ENCODE measurements at regions not wholly inside any gene's neighbourhood (a gene's known extent, or its start where the extent isn't known, plus 50 kb on each side); places are given as distances from the start of the nearest gene placed in this dataset.
"Not testable (repeated sequence)": the region's sequence is repeated elsewhere in the genome, so short reads cannot be mapped to it uniquely, and the experiment has no call there.

- Histone ChIP-seq H3K79me2 (ENCODE audit: low read depth) (no peaks in the 10 kb centered on the region), H3K27me3 (no peaks in the 10 kb centered on the region), H2AFZ (replicated peaks) (no peak overlapping the region), H3K9ac (no peak overlapping the region), H4K20me1 (ENCODE audit: low read depth) (no peaks in the 10 kb centered on the region), H3K4me1 (no peaks in the 10 kb centered on the region), H3K4me2 (no peak overlapping the region), H3K36me3 (no peaks in the 10 kb centered on the region), H3F3A (ENCODE audit: low read depth) (no peaks in the 10 kb centered on the region), H3K27ac (no peak overlapping the region), H3K4me3 (no peak overlapping the region), H3K9me3 (ENCODE audit: low read depth) (no peaks in the 10 kb centered on the region)
- peaks cover 7% of the 10 kb centered on the region for H3K27me3 Mint-ChIP-seq (ENCODE audit: insufficient read depth, low read depth)
- no peaks in the 10 kb centered on the region for H3K4me1 Mint-ChIP-seq
- no peak for DNase-seq (ENCODE audit: low spot score)
- H3K4me3 Mint-ChIP-seq = no peak overlapping the region
- H3K36me3 Mint-ChIP-seq = no peaks in the 10 kb centered on the region
- no peak for TF ChIP-seq EZH2 (IDR thresholded peaks at IDR 0.05)
- no peak for TF ChIP-seq CTCF (IDR thresholded peaks at IDR 0.05)
- no peak for TF ChIP-seq EZH2phosphoT487 (IDR thresholded peaks at IDR 0.05)
- peak overlapping the region; percentile 53 for H3K27ac Mint-ChIP-seq
- peaks cover 30% of the 10 kb centered on the region for H3K9me3 Mint-ChIP-seq
Observed at GRCh38 chr12:39671898-39672875, 52.6 kb upstream of the ABCD2 start.

GRCh38 chr12:39669539-39669938 is 49.9 kb upstream of the ABCD2 start:
- H3K4me2 ChIP-seq; H3K27ac ChIP-seq; H3K27me3 Mint-ChIP-seq (ENCODE audit: insufficient read depth, low read depth); H3K27me3 ChIP-seq; H3K27ac Mint-ChIP-seq; H2AFZ ChIP-seq (replicated peaks); H3K79me2 ChIP-seq (ENCODE audit: low read depth); H3K36me3 Mint-ChIP-seq; H3K4me3 ChIP-seq; H3K9ac ChIP-seq; H3F3A ChIP-seq (ENCODE audit: low read depth); H3K4me1 ChIP-seq; H3K36me3 ChIP-seq; H3K4me1 Mint-ChIP-seq; H4K20me1 ChIP-seq (ENCODE audit: low read depth); H3K4me3 Mint-ChIP-seq; H3K9me3 ChIP-seq (ENCODE audit: low read depth): not testable (repeated sequence)
- H3K9me3 Mint-ChIP-seq = peaks cover 36% of the 10 kb centered on the region
- DNase-seq (ENCODE audit: low spot score) = peak; percentile 24

Data from neural progenitor cell (in vitro differentiated cells).